K562 (cell line): ENCODE measurements at regions not wholly inside any gene's neighbourhood (a gene's known extent, or its start where the extent isn't known, plus 50 kb on each side); places are given as distances from the start of the nearest gene placed in this dataset.

Experiments
- ATAC-seq: fragments of 200-7000 bp; cut with Tn5 transposase; 3 replicates; pipeline ENCODE4 v1.9.1; 2020; ENCODE audit warnings: moderate library complexity
- BruUV-seq: library from RNA; stranded (reverse); fragments of 400-500 nt; replicated peaks from 2 replicates; lab custom pipeline; 2021; lab: Mats Ljungman, UMichigan
- CTCF ChIA-PET: fragments of 300-600 bp; formaldehyde crosslinking; extraction: SDS; loops from one replicate; lab custom pipeline; 2021; ENCODE audit warnings: low intra/inter-chr PET ratio; lab: Yijun Ruan, JAX
- POLR2A ChIA-PET: fragments of 300-600, 350-650 bp; sonication (Branson Sonifier 250); formaldehyde crosslinking; extraction: SDS; loops from one replicate; lab custom pipeline; 2021; ENCODE audit warnings: antibody characterized with exemption, inconsistent platforms; lab: Yijun Ruan, JAX
- DNase-seq, 4 experiments: peaks; one replicate each; pipeline versions ENCODE4 v3.0.0 to v3.0.0-alpha.2; 2011 to 2018; ENCODE audit warnings: low spot score in 3 of 4, mixed read lengths in 3 of 4; ENCODE audit errors: extremely low read depth in 1 of 4
- FAIRE-seq: peaks from 2 replicates; lab custom pipeline; 2011; peaks lifted over from hg19 to GRCh38; lab: Jason Lieb, UNC
- H2AFZ ChIP-seq: 2 replicates; pipeline ENCODE4 v1.6.0; 2011; ENCODE audit warnings: low read depth, low read length, control low read depth, inconsistent platforms
- H3K27ac ChIP-seq: fragments of 200-600 bp; 3 replicates; pipeline ENCODE4 v1.8.0; 2011; ENCODE audit warnings: low read depth, mild to moderate bottlenecking, control low read depth, inconsistent platforms, low read length, moderate library complexity, mixed read lengths; ENCODE audit errors: extremely low read depth
- H3K27me3 ChIP-seq, 2 experiments: fragments of 300-600 bp in 1 of 2; 2 replicates in 1 of 2; 3 replicates in 1 of 2; pipeline versions ENCODE4 v1.6.0 to v1.8.0; 2011; ENCODE audit warnings: inconsistent platforms in 2 of 2, low read length in 2 of 2, mild to moderate bottlenecking in 1 of 2, mixed read lengths in 1 of 2, moderate library complexity in 1 of 2; ENCODE audit not compliant: control insufficient read depth in 2 of 2, insufficient read depth in 2 of 2
- H3K36me3 ChIP-seq: fragments of 300-600 bp; 3 replicates; pipeline ENCODE4 v1.8.0; 2011; ENCODE audit warnings: mild to moderate bottlenecking, low read length, inconsistent platforms; ENCODE audit not compliant: control insufficient read depth, insufficient read depth
- H3K4me1 ChIP-seq, 2 experiments: fragments of 200-600 bp in 1 of 2; replicated peaks in 1 of 2; 2 replicates in 1 of 2; 3 replicates in 1 of 2; pipeline versions ENCODE4 v1.5.1 to v1.8.0; 2011; ENCODE audit warnings: inconsistent platforms in 2 of 2, low read length in 2 of 2, mild to moderate bottlenecking in 1 of 2, mixed read lengths in 1 of 2, moderate library complexity in 1 of 2; ENCODE audit not compliant: control insufficient read depth in 2 of 2, insufficient read depth in 2 of 2
- H3K4me2 ChIP-seq: 2 replicates; pipeline ENCODE4 v1.6.1; 2011; ENCODE audit warnings: low read length, control low read depth, inconsistent platforms, mixed read lengths; ENCODE audit not compliant: insufficient read depth
- H3K4me3 ChIP-seq: fragments of 200-600 bp; sonication (generic), shearing (Covaris generic); 2 replicates; pipeline ENCODE4 v1.5.1; 2016; ENCODE audit warnings: control low read depth, inconsistent platforms
- H3K79me2 ChIP-seq: fragments of 200-600 bp; 3 replicates; pipeline ENCODE4 v1.8.0; 2011; ENCODE audit warnings: low read length, inconsistent platforms; ENCODE audit not compliant: control insufficient read depth, insufficient read depth
- H3K9ac ChIP-seq, 2 experiments: 2 replicates each; pipeline versions ENCODE4 v1.6.0 to v1.6.1; 2011; ENCODE audit warnings: low read depth in 2 of 2, low read length in 2 of 2, control low read depth in 1 of 2, inconsistent platforms in 1 of 2, mild to moderate bottlenecking in 1 of 2, mixed read lengths in 1 of 2; ENCODE audit not compliant: insufficient read depth in 1 of 2
- H3K9me1 ChIP-seq: one replicate; pipeline ENCODE4 v1.6.0; 2011; ENCODE audit warnings: inconsistent platforms, mild to moderate bottlenecking, low read length, moderate library complexity; ENCODE audit not compliant: control insufficient read depth, insufficient read depth
- H3K9me3 ChIP-seq: replicated peaks from 2 replicates; pipeline ENCODE4 v1.5.1; 2011; ENCODE audit warnings: low read depth, low read length, inconsistent platforms; ENCODE audit not compliant: control insufficient read depth, insufficient read depth
- H4K20me1 ChIP-seq: replicated peaks from 2 replicates; pipeline ENCODE4 v1.6.1; 2011; ENCODE audit warnings: low read length, inconsistent platforms, mixed read lengths; ENCODE audit not compliant: control insufficient read depth, insufficient read depth
- ARID1B ChIP-seq: fragments of 450-650 bp; IDR thresholded peaks from 2 replicates; pipeline ENCODE4 v1.6.1; 2016; ENCODE audit warnings: antibody characterized with exemption, mild to moderate bottlenecking, inconsistent platforms
- PHTF2 ChIP-seq: fragments of 250-450 bp; sonication (Bioruptor Pico); IDR thresholded peaks from 2 replicates; pipeline ENCODE4 v1.5.0; 2021; ENCODE audit warnings: mild to moderate bottlenecking
- ZZZ3 ChIP-seq: fragments of 450-650 bp; IDR thresholded peaks from 2 replicates; pipeline ENCODE4 v1.6.1; 2016; ENCODE audit warnings: antibody characterized with exemption, mild to moderate bottlenecking, moderate library complexity
- whole genome bisulfite sequencing: fragments of 100-300 bp; shearing (Covaris generic); methylation state at CpG from one replicate; pipeline ENCODE4 v1.1.6; 2016; ENCODE audit warnings: low coverage, mixed read lengths; ENCODE audit not compliant: insufficient coverage; ENCODE audit errors: missing lambda C conversion rate; 5-methylcytosine and 5-hydroxymethylcytosine counted together
- in situ Hi-C: fragments of 300-500 bp; cut with MboI; formaldehyde crosslinking; loops from 4 replicates; pipeline ENCODE4 v1.15.0; 2018; ENCODE audit warnings: inconsistent platforms, mixed read lengths
- intact Hi-C: fragments of 100-400 bp; cut with micrococcal nuclease; formaldehyde crosslinking; loops from 2 replicates; pipeline ENCODE4 v1.14.2; 2022

- no peaks in the 10 kb centered on the region for H3K79me2 ChIP-seq
- H3K9ac ChIP-seq: no peak overlapping the region
- CTCF ChIA-PET: interaction anchor here (0.6 kb wide), 1 partner anchor 215 kb away, joined by 5 read pairs; no protein-coding TSS in a partner anchor
- no peak overlapping the region for H3K4me2 ChIP-seq
- in situ Hi-C loops: no loop called here
- no peaks in the 10 kb centered on the region for H3K36me3 ChIP-seq
- H3K9me3 ChIP-seq: no peaks in the 10 kb centered on the region
- intact Hi-C loops: no loop called here
- DNase-seq: no peak
- no peaks in the 10 kb centered on the region for H3K9me1 ChIP-seq
- no peak for ATAC-seq
- no TSS peak for BruUV-seq
- no peak overlapping the region for H3K27ac ChIP-seq
- H3K27me3 ChIP-seq: peaks cover 10 to 19% of the 10 kb centered on the region in 2 experiments; a peak in 4 of 5 replicates
- no peak for TF ChIP-seq ZZZ3
- TF ChIP-seq PHTF2 (CRISPR knock-in tag): no peak
- no peak for TF ChIP-seq ARID1B
- peaks cover 0 to 7% of the 10 kb centered on the region in 2 experiments; a peak in 2 of 5 replicates for H3K4me1 ChIP-seq
- peak; percentile 32 for FAIRE-seq
- no peak overlapping the region for H2AFZ ChIP-seq
- 12% methylated on average over 1 of the region's 1 CpG for WGBS
- no peaks in the 10 kb centered on the region for H4K20me1 ChIP-seq
- H3K4me3 ChIP-seq: no peak overlapping the region
- POLR2A ChIA-PET: no interaction called here
Measured at GRCh38 chr10:30680908-30681307, 51.4 kb upstream of the LYZL2 start.
